ENCODE measurements at regions not wholly inside any gene's neighbourhood (a gene's known extent, or its start where the extent isn't known, plus 50 kb on each side); places are given as distances from the start of the nearest gene placed in this dataset.

GRCh38 chr5:132130918-132131715 is 57.5 kb downstream of the CSF2 start:
- no peaks in the 10 kb centered on the region for H3K27me3 ChIP-seq (ENCODE audit: control insufficient read depth, insufficient read depth, low read length)
- DNase-seq (ENCODE audit: low read depth): no peak
- TF ChIP-seq CTCF (IDR thresholded peaks at IDR 0.05; ENCODE audit: insufficient read depth, low read length, poor library complexity, severe bottlenecking): no peak
- H3K36me3 ChIP-seq (ENCODE audit: control insufficient read depth, insufficient read depth, low read length): no peaks in the 10 kb centered on the region
- no peak overlapping the region for H3K4me3 ChIP-seq (ENCODE audit: low read depth, low read length)

GRCh38 chr5:132132138-132132537 is 58.5 kb downstream of the CSF2 start:
- Histone ChIP-seq H3K36me3 (ENCODE audit: control insufficient read depth, insufficient read depth, low read length) (no peaks in the 10 kb centered on the region), H3K27me3 (ENCODE audit: control insufficient read depth, insufficient read depth, low read length) (no peaks in the 10 kb centered on the region), H3K4me3 (ENCODE audit: low read depth, low read length) (no peak overlapping the region)
- DNase-seq (ENCODE audit: low read depth): no peak
- no peak for TF ChIP-seq CTCF (IDR thresholded peaks at IDR 0.05; ENCODE audit: insufficient read depth, low read length, poor library complexity, severe bottlenecking)

- TF ChIP-seq CTCF (IDR thresholded peaks at IDR 0.05; ENCODE audit: insufficient read depth, low read length, poor library complexity, severe bottlenecking): peak; percentile 33
- Histone ChIP-seq H3K36me3 (ENCODE audit: control insufficient read depth, insufficient read depth, low read length) (no peaks in the 10 kb centered on the region), H3K4me3 (ENCODE audit: low read depth, low read length) (no peak overlapping the region), H3K27me3 (ENCODE audit: control insufficient read depth, insufficient read depth, low read length) (no peaks in the 10 kb centered on the region)
- no peak for DNase-seq (ENCODE audit: low read depth)
Measured at GRCh38 chr5:132134384-132134783, 60.8 kb downstream of the CSF2 start.

GRCh38 chr5:132136906-132137305 is 63.3 kb downstream of the CSF2 start:
- TF ChIP-seq CTCF (IDR thresholded peaks at IDR 0.05; ENCODE audit: insufficient read depth, low read length, poor library complexity, severe bottlenecking): no peak
- DNase-seq (ENCODE audit: low read depth): no peak
- H3K36me3 ChIP-seq (ENCODE audit: control insufficient read depth, insufficient read depth, low read length): no peaks in the 10 kb centered on the region
- no peaks in the 10 kb centered on the region for H3K27me3 ChIP-seq (ENCODE audit: control insufficient read depth, insufficient read depth, low read length)
- no peak overlapping the region for H3K4me3 ChIP-seq (ENCODE audit: low read depth, low read length)

GRCh38 chr5:132138260-132138659 is 64.7 kb downstream of the CSF2 start:
- no peaks in the 10 kb centered on the region for H3K27me3 ChIP-seq (ENCODE audit: control insufficient read depth, insufficient read depth, low read length)
- DNase-seq (ENCODE audit: low read depth): no peak
- H3K36me3 ChIP-seq (ENCODE audit: control insufficient read depth, insufficient read depth, low read length): no peaks in the 10 kb centered on the region
- TF ChIP-seq CTCF (IDR thresholded peaks at IDR 0.05; ENCODE audit: insufficient read depth, low read length, poor library complexity, severe bottlenecking): no peak
- no peak overlapping the region for H3K4me3 ChIP-seq (ENCODE audit: low read depth, low read length)
